Posterior vena cava (tissue), 2 donors: ENCODE measurements at regions not wholly inside any gene's neighbourhood (a gene's known extent, or its start where the extent isn't known, plus 50 kb on each side); places are given as distances from the start of the nearest gene placed in this dataset.
"Not testable (repeated sequence)": the region's sequence is repeated elsewhere in the genome, so short reads cannot be mapped to it uniquely, and the experiment has no call there.

Source experiments
- DNase-seq: peaks from one replicate; pipeline ENCODE4 v3.0.0-alpha.2; 2020; ENCODE audit warnings: low spot score
- intact Hi-C, 2 donors: fragments of 100-400 bp; cut with DNase I; formaldehyde crosslinking; loops; one replicate each; pipeline versions ENCODE4 v1.14.1 to v1.14.2; 2022 to 2023
- donor health status: DM: yes; HTN: yes; CAD: no.
- donor health status: DM: yes; HTN: yes; CAD: no.

GRCh38 chr2:167637741-167638140 lies 609.7 kb downstream of the STK39 start:
- intact Hi-C loops, result no loop called here
- DNase-seq, result no peak

- intact Hi-C loops, DNase-seq: not testable (repeated sequence)
Observed at GRCh38 chr2:167632271-167632670, 615.1 kb downstream of the STK39 start.

- no peak for DNase-seq
- intact Hi-C loops, result no loop called here
Observed at GRCh38 chr2:167626961-167627360, 620.4 kb downstream of the STK39 start.

GRCh38 chr2:167626301-167626700 lies 621.1 kb downstream of the STK39 start:
- intact Hi-C loops, result no loop called here
- DNase-seq, result no peak

GRCh38 chr2:167616997-167617396 lies 630.4 kb downstream of the STK39 start:
- DNase-seq, result no peak
- intact Hi-C loops, result no loop called here

- DNase-seq, result no peak
- intact Hi-C loops, result no loop called here
Observed at GRCh38 chr2:167613471-167613870, 633.9 kb downstream of the STK39 start.

- no peak for DNase-seq
- intact Hi-C loops, result loop anchor here in 1 of 2 donors (5.0 kb wide), 1 partner anchor 104 kb away; no protein-coding TSS in a partner anchor
Observed at GRCh38 chr2:167608487-167608886, 638.9 kb downstream of the STK39 start.

GRCh38 chr2:167607731-167608130 lies 639.7 kb downstream of the STK39 start:
- intact Hi-C loops, result loop anchor here in 1 of 2 donors (5.0 kb wide), 1 partner anchor 105 kb away; no protein-coding TSS in a partner anchor
- no peak for DNase-seq

- intact Hi-C loops, result loop anchor here in 1 of 2 donors (5.0 kb wide), 1 partner anchor 105 kb away; no protein-coding TSS in a partner anchor
- DNase-seq, result no peak
Observed at GRCh38 chr2:167607211-167607610, 640.2 kb downstream of the STK39 start.

GRCh38 chr2:167602122-167602521 lies 645.3 kb downstream of the STK39 start:
- no peak for DNase-seq
- intact Hi-C loops, result no loop called here

GRCh38 chr2:167599219-167599618 lies 648.2 kb downstream of the STK39 start:
- DNase-seq, result no peak
- intact Hi-C loops, result no loop called here

GRCh38 chr2:167595839-167596471 lies 651.4 kb downstream of the STK39 start:
- intact Hi-C loops, result no loop called here
- no peak for DNase-seq

GRCh38 chr2:167595021-167595420 lies 652.4 kb downstream of the STK39 start:
- DNase-seq, result no peak
- intact Hi-C loops, result no loop called here

- no peak for DNase-seq
- intact Hi-C loops, result no loop called here
Observed at GRCh38 chr2:167592441-167592840, 655.0 kb downstream of the STK39 start.

- intact Hi-C loops, result no loop called here
Observed at GRCh38 chr2:167582619-167583018, 664.8 kb downstream of the STK39 start.

GRCh38 chr2:167581961-167582574 lies 665.3 kb downstream of the STK39 start:
- intact Hi-C loops, result no loop called here
- DNase-seq, result no peak

More at GRCh38 chr2:167582619-167583018, 664.8 kb downstream of the STK39 start:
- no peak for DNase-seq

- intact Hi-C loops, result no loop called here
- DNase-seq, result no peak
Observed at GRCh38 chr2:167579826-167580225, 667.6 kb downstream of the STK39 start.

GRCh38 chr2:167575276-167575675 lies 672.1 kb downstream of the STK39 start:
- no peak for DNase-seq
- intact Hi-C loops, result no loop called here

- intact Hi-C loops, result no loop called here
- no peak for DNase-seq
Observed at GRCh38 chr2:167572883-167573619, 674.3 kb downstream of the STK39 start.

GRCh38 chr2:167570370-167570769 lies 677.0 kb downstream of the STK39 start:
- DNase-seq, result no peak
- intact Hi-C loops, result no loop called here
